ENCODE measurements at regions not wholly inside any gene's neighbourhood (a gene's known extent, or its start where the extent isn't known, plus 50 kb on each side); places are given as distances from the start of the nearest gene placed in this dataset.
A peak's percentile ranks its signal among the peaks of the same experiment; 100 is the strongest.

GRCh38 chrX:40513012-40513411, 67.8 kb upstream of the ATP6AP2 start (continued):
- TF ChIP-seq AHDC1 (CRISPR knock-in tag; IDR thresholded peaks at IDR 0.05; ENCODE audit: borderline replicate concordance) (peak; percentile 80; the same call in 1 of the 2 replicates), ZNF652 (CRISPR knock-in tag; IDR thresholded peaks at IDR 0.05; ENCODE audit: borderline replicate concordance, low read depth) (peak; percentile 97), PHF21A (CRISPR knock-in tag; IDR thresholded peaks at IDR 0.05) (peak; percentile 68; the same call in 1 of the 2 replicates), HNF4G (IDR thresholded peaks at IDR 0.05; ENCODE audit: borderline replicate concordance, low read depth, low read length) (peak; percentile 65), HNF4G (CRISPR knock-in tag; IDR thresholded peaks at IDR 0.05; ENCODE audit: borderline replicate concordance, low read depth) (peak; percentile 81), ZFP41 (CRISPR knock-in tag; IDR thresholded peaks at IDR 0.05; ENCODE audit: borderline replicate concordance) (no peak), TFAP4 (IDR thresholded peaks at IDR 0.05; ENCODE audit: borderline replicate concordance, low read depth) (peak; percentile 89), MXI1 (IDR thresholded peaks at IDR 0.05; ENCODE audit: borderline replicate concordance, low read depth, low read length) (peak; percentile 20; the same call in 1 of the 3 replicates), THRA (CRISPR knock-in tag; IDR thresholded peaks at IDR 0.05; ENCODE audit: borderline replicate concordance) (peak; percentile 19; the same call in 1 of the 2 replicates), NR2C2 (CRISPR knock-in tag; IDR thresholded peaks at IDR 0.05; ENCODE audit: borderline replicate concordance) (peak; percentile 62; the same call in 1 of the 2 replicates), DPF2 (CRISPR knock-in tag; IDR thresholded peaks at IDR 0.05; ENCODE audit: borderline replicate concordance, low read depth) (peak; percentile 82), RXRB (CRISPR knock-in tag; IDR thresholded peaks at IDR 0.05; ENCODE audit: borderline replicate concordance) (peak; percentile 76; the same call in 1 of the 2 replicates), NFATC3 (CRISPR knock-in tag; IDR thresholded peaks at IDR 0.05) (no peak), ZNF274 (CRISPR knock-in tag; IDR thresholded peaks at IDR 0.05) (no peak), ZNF430 (CRISPR knock-in tag; IDR thresholded peaks at IDR 0.05) (peak; percentile 79; the same call in 1 of the 2 replicates), CEBPG (CRISPR knock-in tag; IDR thresholded peaks at IDR 0.05) (peak; percentile 70), NONO (IDR thresholded peaks at IDR 0.05) (no peak), NONO (CRISPR knock-in tag; conservative IDR thresholded peaks at IDR 0.05) (peak; percentile 75; the same call in 1 of the 2 replicates), ERF (CRISPR knock-in tag; IDR thresholded peaks at IDR 0.05) (no peak), STAG1 (CRISPR knock-in tag; IDR thresholded peaks at IDR 0.05) (peak; percentile 22; the same call in 1 of the 2 replicates)
- TF ChIP-seq, protein P1, sequence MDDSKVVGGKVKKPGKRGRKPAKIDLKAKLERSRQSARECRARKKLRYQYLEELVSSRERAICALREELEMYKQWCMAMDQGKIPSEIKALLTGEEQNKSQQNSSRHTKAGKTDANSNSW (CRISPR knock-in tag; IDR thresholded peaks at IDR 0.05; ENCODE audit: borderline replicate concordance) = no peak

Measured in HepG2 (cell line).